ENCODE measurements at regions not wholly inside any gene's neighbourhood (a gene's known extent, or its start where the extent isn't known, plus 50 kb on each side); places are given as distances from the start of the nearest gene placed in this dataset.

- intact Hi-C loops (cut with DNase I) = no loop called here
- DNase-seq = no peak
Measured at GRCh38 chr1:215489771-215490565, 77.1 kb upstream of the KCTD3 start.

GRCh38 chr1:215497528-215497927, 69.6 kb upstream of the KCTD3 start:
- intact Hi-C loops (cut with DNase I) = no loop called here
- DNase-seq = no peak

- intact Hi-C loops (cut with DNase I) = no loop called here
- DNase-seq = no peak
Measured at GRCh38 chr1:215501496-215501895, 65.6 kb upstream of the KCTD3 start.

- intact Hi-C loops (cut with DNase I) = no loop called here
- no peak for DNase-seq
Measured at GRCh38 chr1:215502081-215502480, 65.0 kb upstream of the KCTD3 start.

GRCh38 chr1:215507119-215507518, 60.0 kb upstream of the KCTD3 start:
- DNase-seq = no peak
- intact Hi-C loops (cut with DNase I) = no loop called here

GRCh38 chr1:215508311-215508710, 58.8 kb upstream of the KCTD3 start:
- DNase-seq = no peak
- intact Hi-C loops (cut with DNase I) = no loop called here

Measured in head of caudate nucleus (tissue), 42 donors.